GM18858 (cell line): ENCODE measurements at regions not wholly inside any gene's neighbourhood (a gene's known extent, or its start where the extent isn't known, plus 50 kb on each side); places are given as distances from the start of the nearest gene placed in this dataset.

Experiments
- ATAC-seq: cut with Tn5 transposase; IDR thresholded peaks from one replicate; pipeline ENCODE4 v1.9.1; 2021; ENCODE audit not compliant: unreplicated experiment

DNA sequence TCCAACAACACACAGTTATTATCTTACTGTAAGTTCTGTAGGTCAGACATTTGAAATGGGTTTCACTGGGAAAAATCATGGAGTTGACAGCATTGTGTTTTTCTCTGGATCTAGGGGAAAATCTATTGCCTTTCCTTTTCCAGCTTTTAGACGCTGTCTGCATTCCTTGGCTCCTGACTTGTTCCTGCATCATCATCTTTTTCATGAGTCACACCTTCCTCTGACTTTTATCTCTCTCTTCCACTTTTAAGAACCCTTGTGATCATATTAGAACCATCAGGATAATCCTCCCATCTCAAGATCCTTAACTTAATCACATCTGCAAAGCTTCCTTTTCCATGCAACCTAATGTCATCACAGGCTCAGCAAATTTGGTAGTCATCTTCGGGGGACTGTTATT is 1454.8 kb downstream of the RPA4 start:
- ATAC-seq: no peak

DNA sequence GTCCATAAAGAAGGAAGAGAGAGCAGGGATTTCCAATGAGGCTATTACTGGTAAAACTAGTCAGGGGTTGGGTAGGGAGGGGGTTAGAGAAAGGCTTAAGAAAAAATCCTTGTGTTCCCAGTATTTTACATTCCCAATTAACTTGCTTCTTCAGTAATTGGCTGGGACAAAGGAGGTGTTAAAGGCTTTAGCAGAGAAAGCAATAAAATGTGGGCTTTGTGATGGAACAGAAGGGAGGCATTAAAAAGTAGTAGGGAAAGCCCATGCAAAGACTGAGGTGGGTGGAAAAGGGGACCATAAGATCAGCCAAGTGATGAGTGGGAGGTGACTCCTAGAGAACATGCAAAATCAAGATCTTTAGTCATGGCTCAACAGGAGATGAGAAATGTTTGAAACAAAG is 1467.2 kb downstream of the RPA4 start:
- ATAC-seq: no peak

DNA sequence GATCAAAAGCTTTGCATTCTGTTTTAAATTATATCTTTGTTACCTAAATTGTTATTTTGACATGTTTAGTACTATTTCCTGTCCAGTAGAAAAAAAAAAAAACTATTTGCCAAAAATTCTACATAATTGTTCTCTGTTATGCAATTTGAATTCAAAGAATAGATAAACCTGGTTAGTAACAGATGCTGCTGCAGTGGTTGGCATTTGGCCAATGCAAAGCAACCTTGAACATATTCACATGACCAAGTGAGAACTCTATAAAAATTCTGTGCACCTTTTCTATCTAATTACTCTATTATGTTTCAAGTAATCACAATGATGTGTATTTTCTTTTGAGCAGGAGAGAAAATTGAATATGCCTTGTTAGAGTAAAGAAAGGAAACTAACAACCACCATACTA is 1473.4 kb downstream of the RPA4 start:
- no peak for ATAC-seq

DNA sequence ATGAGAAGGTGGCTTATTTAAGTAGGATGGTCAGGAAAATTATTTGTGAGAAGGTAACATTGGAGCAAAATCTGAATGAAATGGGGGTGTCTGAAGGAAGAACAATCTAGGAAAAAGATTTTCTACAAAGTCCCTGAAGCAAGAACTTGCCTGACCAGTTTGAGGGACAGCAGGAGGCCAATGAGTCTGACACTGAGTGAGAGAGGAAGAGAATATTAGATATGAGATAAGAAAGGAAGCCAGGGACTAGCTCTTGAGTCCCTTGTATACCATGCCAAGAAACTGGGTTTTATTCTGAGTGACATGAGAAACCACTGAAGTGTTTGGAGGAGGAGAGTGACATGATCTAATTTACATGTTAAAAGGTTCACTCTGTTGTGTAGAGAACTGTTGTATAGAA is 1478.9 kb downstream of the RPA4 start:
- no peak for ATAC-seq

DNA sequence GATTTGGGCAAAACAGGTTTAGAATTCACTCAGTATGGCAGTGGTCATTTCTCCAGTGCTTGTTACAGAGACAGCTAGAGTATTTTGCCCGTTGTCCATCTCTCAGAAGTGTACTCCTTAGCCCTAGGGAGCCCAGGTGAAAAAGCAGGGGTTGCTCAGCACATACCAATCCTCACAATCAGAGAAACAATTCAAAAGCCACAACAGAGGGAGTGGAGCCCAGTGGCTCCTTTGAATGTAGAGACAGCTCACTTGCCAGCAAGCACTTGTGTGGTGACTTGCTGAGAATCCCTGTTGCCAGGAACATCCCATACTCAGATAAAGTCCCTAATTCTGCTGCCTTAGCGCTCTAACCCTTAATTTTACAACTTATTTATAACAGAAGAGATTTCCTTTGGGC is 1488.3 kb downstream of the RPA4 start:
- ATAC-seq: no peak

DNA sequence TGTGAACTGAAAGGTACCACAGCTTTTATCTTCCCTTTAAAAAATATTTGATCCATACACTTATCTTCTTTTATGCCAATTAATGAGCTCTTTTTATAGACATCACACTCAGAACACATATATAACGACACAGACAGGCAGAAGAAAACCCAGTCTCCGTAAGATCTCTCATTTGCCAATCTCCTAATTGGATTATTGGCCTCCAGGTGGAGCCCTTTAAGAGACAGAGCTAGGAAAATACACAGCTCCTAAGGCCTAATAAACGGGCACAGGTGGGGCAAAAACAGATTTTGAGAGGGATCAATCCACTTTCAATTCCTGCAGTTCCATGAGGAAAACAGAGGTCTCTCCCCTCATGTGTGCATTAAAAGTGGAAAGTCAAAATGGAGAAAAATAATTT is 1495.4 kb downstream of the RPA4 start:
- ATAC-seq: no peak

DNA sequence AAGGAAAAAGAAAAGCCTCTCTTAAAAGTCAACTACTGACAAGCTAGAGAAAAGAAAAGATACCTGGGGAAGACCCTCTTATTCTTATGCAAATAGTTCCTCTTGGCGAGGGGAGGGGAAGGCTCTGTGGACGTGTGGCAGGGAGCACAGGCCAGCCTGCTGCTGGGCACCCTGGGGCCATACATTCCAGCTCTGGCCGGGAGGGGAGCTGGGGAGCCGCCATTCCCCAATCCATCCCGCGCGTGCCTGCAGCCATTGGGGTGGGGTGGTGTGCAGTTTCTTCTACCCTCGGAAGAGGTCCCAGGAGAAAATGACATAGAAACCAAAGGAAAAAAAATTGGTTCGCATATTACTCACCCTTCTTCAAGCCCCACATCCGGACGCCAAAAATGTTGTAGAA is 1496.4 kb downstream of the RPA4 start:
- ATAC-seq: no peak

DNA sequence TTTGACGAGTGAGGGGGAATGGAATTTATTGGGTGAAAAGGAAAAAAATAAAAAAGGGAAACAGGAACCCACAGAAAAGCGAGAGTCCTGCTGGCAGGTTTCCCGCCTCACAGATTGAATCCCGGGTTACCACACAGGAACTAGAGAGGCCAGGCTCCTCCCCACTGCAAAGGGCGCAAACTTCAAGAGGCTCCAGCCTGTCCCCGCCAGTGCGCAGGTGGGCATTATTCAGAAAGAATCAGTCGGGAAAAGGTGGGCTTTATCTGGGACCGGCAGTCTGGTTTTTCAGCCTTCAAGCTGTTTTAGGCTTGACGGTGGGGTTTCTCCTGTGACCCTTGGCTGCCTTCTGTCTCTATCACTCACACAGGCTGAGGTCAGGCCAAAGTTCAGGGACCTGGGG is 1496.8 kb downstream of the RPA4 start:
- no peak for ATAC-seq

DNA sequence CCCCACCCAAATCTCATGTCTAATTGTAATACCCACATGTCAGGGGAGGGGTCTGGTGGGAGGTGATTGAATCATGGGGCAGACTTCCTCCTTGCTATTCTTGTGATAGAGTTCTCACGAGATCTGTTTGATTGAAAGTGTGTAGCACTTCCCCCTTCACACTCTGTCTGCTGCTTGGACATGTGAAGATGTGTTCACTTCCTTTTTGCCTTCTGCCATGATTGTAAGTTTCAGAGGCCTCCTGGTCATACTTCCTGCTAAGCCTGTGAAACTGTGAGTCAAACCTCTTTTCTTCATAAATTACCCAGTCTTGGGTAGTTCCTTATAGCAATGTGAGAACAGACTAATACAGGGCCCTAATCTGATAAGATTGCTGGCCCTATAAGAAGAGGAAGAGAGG is 1514.8 kb downstream of the RPA4 start:
- ATAC-seq: no peak

DNA sequence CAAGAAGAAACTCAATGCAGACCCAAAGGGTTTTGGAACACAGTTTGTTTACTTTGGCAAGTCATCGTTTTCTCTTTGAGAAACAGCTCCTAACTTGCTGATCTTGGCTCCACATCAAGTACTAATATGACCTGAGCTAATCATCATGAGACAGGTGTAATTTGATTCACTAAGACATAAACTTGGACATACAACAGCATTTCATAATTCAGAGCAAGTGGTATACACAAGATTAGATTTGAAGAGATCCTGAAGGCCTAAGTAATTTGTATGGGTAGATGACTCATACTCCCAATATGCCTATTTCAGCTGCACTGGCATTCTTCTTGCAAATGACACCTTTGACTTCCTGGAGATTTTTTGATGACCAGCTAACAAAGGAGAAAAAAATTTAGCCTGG is 1521.7 kb downstream of the RPA4 start:
- no peak for ATAC-seq

DNA sequence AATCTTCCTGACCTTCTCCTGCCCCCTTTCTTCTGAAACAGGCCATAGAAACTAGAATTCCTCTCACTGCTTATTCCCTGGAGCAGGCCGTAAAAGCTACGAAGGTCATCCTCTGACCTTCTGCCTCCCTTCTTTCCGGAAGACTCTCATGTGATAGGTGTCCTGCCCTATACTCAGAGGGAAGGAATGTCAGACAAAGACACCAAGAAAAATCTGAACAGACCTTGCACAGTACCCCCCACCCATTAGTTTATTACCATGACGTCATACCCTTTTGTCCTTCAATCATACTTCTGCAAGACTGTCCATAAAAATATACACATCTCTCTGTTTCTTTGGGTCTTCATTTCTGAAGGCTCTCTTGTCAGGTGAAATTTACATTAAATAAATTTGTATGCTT is 1523.9 kb downstream of the RPA4 start:
- no peak for ATAC-seq

DNA sequence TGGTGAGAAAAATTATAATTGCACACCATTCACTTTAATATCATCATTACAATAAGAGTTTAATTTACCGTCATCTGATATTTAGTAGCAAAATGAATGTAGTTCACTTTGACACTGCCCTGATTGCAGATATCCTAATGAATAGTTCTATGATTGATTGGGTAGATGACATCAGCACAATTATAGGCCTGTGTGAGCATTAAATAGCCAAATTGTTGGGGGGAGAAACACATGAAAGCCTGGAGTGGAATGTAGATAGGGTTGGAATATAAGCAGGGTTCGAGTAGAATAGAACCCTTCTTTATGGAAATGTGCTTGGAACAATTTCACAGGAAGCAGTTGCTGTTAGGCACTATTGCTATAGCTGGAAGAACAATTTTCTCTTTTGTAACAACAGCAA is 1526.2 kb downstream of the RPA4 start:
- ATAC-seq: no peak

DNA sequence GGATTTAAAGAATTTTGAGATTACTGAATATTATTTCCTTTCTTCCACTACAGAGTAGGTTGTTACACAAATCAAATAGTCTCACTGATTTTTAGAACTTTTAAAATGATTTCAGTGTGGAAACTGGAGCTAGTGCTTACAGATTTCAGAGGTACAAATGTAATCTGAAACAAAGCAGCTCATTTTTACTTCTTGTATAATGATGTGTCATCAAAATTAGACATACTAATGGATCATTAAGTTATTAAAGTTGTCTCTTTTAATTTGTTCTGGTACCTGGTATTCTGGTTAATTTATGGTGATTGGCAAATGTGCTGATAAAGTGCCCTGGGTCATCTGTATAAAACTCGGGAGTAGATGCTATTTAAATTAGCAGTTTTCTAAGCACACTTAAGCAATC is 1528.3 kb downstream of the RPA4 start:
- no peak for ATAC-seq

DNA sequence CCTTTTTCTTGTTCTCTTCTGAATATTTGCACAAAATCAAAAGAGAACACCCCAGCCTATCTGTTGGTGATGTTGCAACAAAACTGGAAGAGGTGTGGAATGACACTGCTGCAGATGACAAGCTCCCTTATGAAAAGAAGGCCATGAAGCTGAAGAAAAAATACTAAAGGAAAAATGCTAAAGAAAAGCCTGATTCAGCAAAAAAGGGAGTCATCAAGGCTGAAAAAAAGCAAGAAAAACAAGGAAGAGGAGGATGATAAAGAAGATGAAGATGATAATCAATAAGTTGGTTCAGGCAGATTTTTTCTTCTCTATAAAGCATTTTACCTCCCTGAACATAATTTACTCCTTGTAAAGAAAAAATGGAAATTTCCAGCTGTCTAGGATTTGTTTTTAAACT is 1538.8 kb downstream of the RPA4 start:
- ATAC-seq: no peak

DNA sequence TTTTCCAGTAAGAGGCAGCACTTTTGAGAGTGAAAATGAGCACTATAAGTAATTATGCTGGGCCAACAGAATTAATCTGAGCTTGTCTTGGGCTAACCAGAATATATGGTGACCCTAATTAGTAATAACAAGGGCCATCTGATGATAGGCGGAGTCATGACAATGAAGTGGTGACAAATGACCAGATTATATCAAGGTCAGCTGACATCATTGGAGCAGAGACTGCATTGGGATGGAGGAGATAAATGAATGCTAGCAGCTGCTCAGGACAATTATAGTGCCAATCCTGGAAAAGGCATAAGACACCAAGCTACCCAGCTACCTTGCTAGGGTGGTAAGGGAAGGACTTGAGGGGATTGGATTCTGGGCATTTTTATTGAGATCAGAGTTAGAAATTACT is 1548.7 kb downstream of the RPA4 start:
- no peak for ATAC-seq

DNA sequence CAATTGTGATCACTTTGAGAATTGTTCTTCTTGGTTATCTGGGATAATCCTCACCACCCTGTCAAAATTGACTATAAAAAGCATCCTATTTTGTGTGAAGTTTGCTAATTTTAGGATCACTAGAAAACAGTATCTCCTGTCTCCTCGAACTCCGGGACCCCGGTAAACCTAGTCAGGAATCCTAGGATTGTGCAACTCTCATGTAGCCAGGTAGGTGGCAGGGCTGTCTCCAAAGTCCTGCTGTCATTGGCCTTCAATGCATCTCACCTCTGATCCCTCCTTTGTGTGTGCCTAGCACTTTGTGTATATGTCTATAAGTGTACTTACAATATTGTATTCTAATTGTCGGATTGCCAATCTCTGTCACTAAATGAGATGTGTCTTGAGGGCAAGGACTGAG is 1564.8 kb downstream of the RPA4 start:
- no peak for ATAC-seq

DNA sequence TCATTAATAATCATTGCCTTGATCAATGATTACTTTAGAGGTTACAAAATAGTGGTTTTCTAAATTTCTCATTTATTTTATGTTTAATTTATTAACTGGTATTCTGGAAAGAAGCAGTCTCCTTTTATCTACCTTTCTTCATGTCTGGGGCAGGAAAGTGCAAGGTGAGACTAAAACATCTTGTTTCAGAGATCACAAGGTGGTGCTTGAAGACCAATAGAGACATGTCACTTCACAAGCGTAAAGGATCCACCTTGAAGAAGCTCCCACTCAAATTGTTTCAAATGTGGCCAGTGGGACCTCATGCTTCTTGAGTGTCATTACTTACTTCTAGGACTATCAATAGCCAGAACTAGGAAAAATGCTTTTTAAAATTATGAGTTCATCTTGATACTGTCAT is 1568.7 kb downstream of the RPA4 start:
- ATAC-seq: no peak

DNA sequence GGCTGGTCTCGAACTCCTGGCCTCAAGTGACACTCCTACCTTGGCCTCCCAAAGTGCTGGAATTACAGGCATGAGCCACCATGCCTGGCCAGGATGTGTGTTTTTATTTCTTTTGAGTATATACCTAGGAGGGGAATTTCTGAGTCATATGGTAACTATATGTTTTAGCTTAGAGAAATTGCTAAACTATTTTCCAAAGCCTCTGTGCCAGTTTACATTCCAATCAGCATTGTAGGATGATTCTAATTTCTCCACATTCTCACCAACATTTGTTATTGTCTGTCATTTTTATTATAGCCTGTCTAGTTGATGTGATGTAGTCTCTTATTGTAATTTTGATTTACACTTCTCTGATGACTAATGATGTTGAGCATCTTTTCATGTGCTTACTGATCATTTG is 1576.0 kb downstream of the RPA4 start:
- ATAC-seq: no peak

DNA sequence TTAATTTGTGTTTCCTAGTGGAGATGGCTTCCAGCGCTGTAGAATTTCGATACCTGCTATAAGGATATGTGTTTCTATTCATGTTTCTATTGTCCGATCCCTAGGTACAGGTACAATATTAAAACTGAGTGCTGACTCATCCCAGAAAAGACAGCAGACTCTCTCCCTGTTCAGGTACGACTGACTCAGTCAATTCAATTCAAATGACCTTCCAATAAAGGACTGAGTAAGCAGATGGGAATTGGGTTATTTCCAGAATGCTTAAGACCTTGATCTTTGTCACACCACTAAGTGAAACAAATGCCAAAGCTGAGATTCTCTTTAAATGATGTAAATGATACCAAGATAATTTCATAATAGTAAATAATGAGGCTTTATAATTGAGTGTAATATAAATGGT is 1596.9 kb downstream of the RPA4 start:
- no peak for ATAC-seq

DNA sequence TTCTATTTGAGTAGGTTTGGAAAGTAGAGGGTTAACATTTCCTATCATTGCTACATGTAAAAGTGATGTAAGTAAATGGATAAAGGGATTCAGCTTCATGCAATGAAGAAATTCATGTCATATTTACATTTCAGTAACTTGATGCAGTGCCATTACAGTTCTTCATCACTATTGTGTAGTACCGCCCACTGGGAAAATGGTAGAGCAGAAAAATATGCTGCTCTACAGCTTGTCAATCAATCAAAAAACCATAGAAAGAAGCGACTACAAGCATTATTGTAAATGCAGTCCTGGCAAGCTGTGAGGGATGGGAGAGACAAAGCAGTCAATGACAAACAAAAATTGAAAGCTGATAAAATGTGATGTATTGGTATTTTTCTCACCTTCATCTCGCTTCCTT is 1597.9 kb downstream of the RPA4 start:
- no peak for ATAC-seq

DNA sequence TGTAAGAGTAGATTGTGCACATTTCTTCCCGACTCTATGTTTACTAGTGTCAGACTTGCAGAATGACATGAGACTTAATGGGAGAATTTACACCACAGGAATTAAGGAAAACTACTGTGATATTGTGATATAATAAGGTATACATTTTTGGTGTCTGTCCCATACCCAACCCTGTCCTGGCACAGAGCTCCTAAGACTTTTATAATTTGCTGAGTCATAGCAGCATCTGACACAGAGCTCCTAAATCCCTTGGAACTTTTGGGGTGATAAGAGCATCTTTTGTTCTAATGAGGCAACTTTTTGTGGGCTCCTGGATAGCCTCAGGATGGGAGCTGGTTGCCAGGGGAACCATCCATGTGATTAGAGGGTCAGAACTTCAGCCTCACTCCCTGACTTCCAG is 1607.0 kb downstream of the RPA4 start:
- no peak for ATAC-seq

DNA sequence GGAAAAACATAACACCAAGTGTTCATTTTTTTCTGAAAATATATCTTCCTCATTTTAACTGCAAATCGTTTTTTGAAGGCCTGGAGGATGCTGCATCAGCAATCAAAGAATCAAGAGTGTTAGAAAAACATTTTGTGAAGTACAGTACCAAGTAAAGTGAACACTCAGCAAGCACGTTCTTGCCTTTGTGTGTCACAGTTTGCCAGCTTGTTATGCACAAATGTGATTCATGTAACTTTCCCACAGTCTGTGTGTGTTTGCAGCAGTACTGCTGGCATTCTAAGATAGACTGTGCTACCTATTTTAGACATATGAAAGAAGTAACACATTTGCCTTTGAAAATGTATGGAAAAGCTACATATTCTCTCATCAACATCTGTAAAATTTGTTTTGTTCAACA is 1617.7 kb downstream of the RPA4 start:
- ATAC-seq: no peak

DNA sequence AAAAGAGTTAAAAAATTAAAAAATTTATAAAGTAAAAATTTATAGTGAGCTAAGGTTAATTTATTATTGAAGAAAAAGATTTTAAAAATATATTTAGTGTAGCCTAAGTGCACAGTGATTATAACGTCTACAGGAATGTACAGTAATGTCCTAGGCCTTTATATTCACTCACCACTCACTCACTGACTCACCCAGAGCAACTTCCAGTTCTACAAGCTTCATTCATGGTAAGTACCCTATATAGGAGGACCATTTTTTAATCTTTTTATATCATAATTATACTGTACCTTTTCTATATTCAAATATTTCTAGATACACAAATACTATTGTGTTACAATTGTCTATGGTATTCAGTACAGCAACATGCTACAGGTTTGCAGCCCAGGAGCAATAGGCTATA is 1623.2 kb downstream of the RPA4 start:
- ATAC-seq: no peak

DNA sequence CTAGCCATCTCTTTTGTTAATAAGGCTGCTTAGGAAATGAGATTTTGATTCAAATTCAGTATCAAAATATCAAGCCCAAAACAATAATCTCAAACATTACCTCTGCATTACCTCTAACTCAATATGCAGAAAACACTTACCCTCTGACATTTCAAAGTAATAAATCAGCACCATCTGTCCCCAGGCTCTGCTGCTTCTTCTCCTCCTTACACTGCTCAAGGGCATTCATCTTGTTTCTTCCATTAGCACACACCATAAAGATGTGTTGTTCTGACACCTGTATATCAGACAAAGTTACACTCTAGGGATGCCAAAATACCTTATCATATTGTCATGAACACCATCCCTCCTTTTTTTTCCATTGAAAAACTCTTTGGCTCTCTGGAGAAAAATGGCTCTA is 1630.3 kb downstream of the RPA4 start:
- ATAC-seq: no peak
